ENCODE measurements at regions not wholly inside any gene's neighbourhood (a gene's known extent, or its start where the extent isn't known, plus 50 kb on each side); places are given as distances from the start of the nearest gene placed in this dataset.

DNA sequence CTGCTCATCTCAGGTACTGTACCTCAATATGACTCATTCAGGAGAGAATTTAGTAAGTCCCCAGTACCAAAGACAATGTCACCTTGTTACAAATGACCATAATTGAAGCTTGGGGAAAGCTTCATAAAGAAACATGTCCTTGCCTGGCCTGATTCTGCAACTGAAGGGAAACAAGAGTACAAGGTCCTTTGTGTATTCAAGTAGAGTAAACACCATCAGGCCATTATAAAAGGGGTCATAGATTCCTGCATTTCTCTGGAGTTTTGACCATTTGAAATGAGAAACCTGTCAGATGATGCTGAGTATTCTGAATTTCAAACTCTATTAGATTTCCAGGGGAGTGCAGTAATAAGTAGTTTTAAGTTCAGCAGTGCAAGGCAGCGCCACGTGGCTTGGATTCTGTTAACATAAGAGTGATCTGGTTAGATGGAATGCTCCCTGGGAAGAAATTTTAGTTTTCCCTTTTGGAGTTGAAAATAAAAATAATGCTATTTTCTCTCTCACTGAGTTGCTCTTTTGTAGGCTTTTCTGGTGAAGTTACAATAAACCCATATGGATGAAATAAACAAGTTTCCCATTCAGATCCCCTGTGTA is 1054.3 kb downstream of the EPHA7 start:
- no peak for TF ChIP-seq CTCF (optimal IDR thresholded peaks at IDR 0.05 in 1 of 3, IDR thresholded peaks at IDR 0.05 in 1 of 3, conservative IDR thresholded peaks at IDR 0.05 in 1 of 3; ENCODE audit: extremely low read depth in 1 of 3, insufficient read depth in 2 of 3, low read length in 3 of 3)
- no peak for TF ChIP-seq EZH2 (IDR thresholded peaks at IDR 0.05; ENCODE audit: low read length)

All from keratinocyte (primary cell).